ENCODE measurements at regions not wholly inside any gene's neighbourhood (a gene's known extent, or its start where the extent isn't known, plus 50 kb on each side); places are given as distances from the start of the nearest gene placed in this dataset.
"Not testable (repeated sequence)": the region's sequence is repeated elsewhere in the genome, so short reads cannot be mapped to it uniquely, and the experiment has no call there.

- Histone ChIP-seq H3K9me3 (ENCODE audit: low read depth, low read length) (no peaks in the 10 kb centered on the region), H3K36me3 (ENCODE audit: insufficient read depth, low read length) (no peaks in the 10 kb centered on the region), H3K4me3 (no peak overlapping the region), H3K27ac (no peak overlapping the region), H3K9ac (ENCODE audit: insufficient read length) (no peak overlapping the region)
- TF ChIP-seq FOXP2 (optimal IDR thresholded peaks at IDR 0.05; ENCODE audit: control extremely low read depth, extremely low read length, insufficient read depth) (no peak), EZH2 (IDR thresholded peaks at IDR 0.05) (no peak)
- DNase-seq (ENCODE audit: low read depth, low spot score) = no peak
These were observed 67.2 kb upstream of the ARHGAP29 start for GRCh38 chr1:94304553-94304952.

- Histone ChIP-seq H3K36me3 (ENCODE audit: insufficient read depth, low read length) (no peaks in the 10 kb centered on the region), H3K27ac (no peak overlapping the region), H3K9ac (ENCODE audit: insufficient read length) (no peak overlapping the region), H3K4me3 (no peak overlapping the region), H3K9me3 (ENCODE audit: low read depth, low read length) (no peaks in the 10 kb centered on the region)
- TF ChIP-seq FOXP2 (optimal IDR thresholded peaks at IDR 0.05; ENCODE audit: control extremely low read depth, extremely low read length, insufficient read depth) (no peak), POLR2AphosphoS5 (IDR thresholded peaks at IDR 0.05; ENCODE audit: borderline replicate concordance, low read depth, low read length) (no peak), EZH2 (IDR thresholded peaks at IDR 0.05) (no peak)
- no peak for DNase-seq (ENCODE audit: low read depth, low spot score)
These were observed 65.6 kb upstream of the ARHGAP29 start for GRCh38 chr1:94303005-94303404.

GRCh38 chr1:94302497-94302896 is 65.1 kb upstream of the ARHGAP29 start:
- H3K27ac ChIP-seq = no peak overlapping the region
- H3K9me3 ChIP-seq (ENCODE audit: low read depth, low read length) = no peaks in the 10 kb centered on the region
- no peak overlapping the region for H3K4me3 ChIP-seq
- H3K9ac ChIP-seq (ENCODE audit: insufficient read length) = no peak overlapping the region
- TF ChIP-seq FOXP2 (optimal IDR thresholded peaks at IDR 0.05; ENCODE audit: control extremely low read depth, extremely low read length, insufficient read depth) (no peak), EZH2 (IDR thresholded peaks at IDR 0.05) (no peak), POLR2AphosphoS5 (IDR thresholded peaks at IDR 0.05; ENCODE audit: borderline replicate concordance, low read depth, low read length) (no peak)
- no peaks in the 10 kb centered on the region for H3K36me3 ChIP-seq (ENCODE audit: insufficient read depth, low read length)
- DNase-seq (ENCODE audit: low read depth, low spot score) = no peak

- DNase-seq (ENCODE audit: low read depth, low spot score) = no peak
- Histone ChIP-seq H3K36me3 (ENCODE audit: insufficient read depth, low read length) (no peaks in the 10 kb centered on the region), H3K9ac (ENCODE audit: insufficient read length) (no peak overlapping the region), H3K27ac (no peak overlapping the region), H3K9me3 (ENCODE audit: low read depth, low read length) (no peaks in the 10 kb centered on the region), H3K4me3 (no peak overlapping the region)
- TF ChIP-seq FOXP2 (optimal IDR thresholded peaks at IDR 0.05; ENCODE audit: control extremely low read depth, extremely low read length, insufficient read depth) (no peak), POLR2AphosphoS5 (IDR thresholded peaks at IDR 0.05; ENCODE audit: borderline replicate concordance, low read depth, low read length) (no peak), EZH2 (IDR thresholded peaks at IDR 0.05) (no peak)
These were observed 63.8 kb upstream of the ARHGAP29 start for GRCh38 chr1:94301186-94301585.

GRCh38 chr1:94300731-94301130 is 63.3 kb upstream of the ARHGAP29 start:
- H3K9ac ChIP-seq (ENCODE audit: insufficient read length) = no peak overlapping the region
- H3K9me3 ChIP-seq (ENCODE audit: low read depth, low read length) = no peaks in the 10 kb centered on the region
- TF ChIP-seq EZH2 (IDR thresholded peaks at IDR 0.05) = no peak
- H3K27ac ChIP-seq = no peak overlapping the region
- H3K4me3 ChIP-seq = no peak overlapping the region
- no peaks in the 10 kb centered on the region for H3K36me3 ChIP-seq (ENCODE audit: insufficient read depth, low read length)
- DNase-seq (ENCODE audit: low read depth, low spot score) = no peak

GRCh38 chr1:94299627-94300553 is 62.5 kb upstream of the ARHGAP29 start:
- H3K9ac ChIP-seq (ENCODE audit: insufficient read length) = no peak overlapping the region
- no peak for TF ChIP-seq EZH2 (IDR thresholded peaks at IDR 0.05)
- no peak for TF ChIP-seq FOXP2 (optimal IDR thresholded peaks at IDR 0.05; ENCODE audit: control extremely low read depth, extremely low read length, insufficient read depth)
- no peak overlapping the region for H3K4me3 ChIP-seq
- DNase-seq (ENCODE audit: low read depth, low spot score) = no peak
- no peaks in the 10 kb centered on the region for H3K9me3 ChIP-seq (ENCODE audit: low read depth, low read length)
- H3K27ac ChIP-seq = no peak overlapping the region
- no peaks in the 10 kb centered on the region for H3K36me3 ChIP-seq (ENCODE audit: insufficient read depth, low read length)

GRCh38 chr1:94298861-94299260 is 61.5 kb upstream of the ARHGAP29 start:
- Histone ChIP-seq H3K27ac (no peak overlapping the region), H3K9ac (ENCODE audit: insufficient read length) (no peak overlapping the region), H3K4me3 (no peak overlapping the region), H3K9me3 (ENCODE audit: low read depth, low read length) (no peaks in the 10 kb centered on the region), H3K36me3 (ENCODE audit: insufficient read depth, low read length) (no peaks in the 10 kb centered on the region)
- DNase-seq (ENCODE audit: low read depth, low spot score) = no peak
- TF ChIP-seq FOXP2 (optimal IDR thresholded peaks at IDR 0.05; ENCODE audit: control extremely low read depth, extremely low read length, insufficient read depth) (no peak), EZH2 (IDR thresholded peaks at IDR 0.05) (no peak), POLR2AphosphoS5 (IDR thresholded peaks at IDR 0.05; ENCODE audit: borderline replicate concordance, low read depth, low read length) (no peak)

- no peak for TF ChIP-seq FOXP2 (optimal IDR thresholded peaks at IDR 0.05; ENCODE audit: control extremely low read depth, extremely low read length, insufficient read depth)
- Histone ChIP-seq H3K9ac (ENCODE audit: insufficient read length) (no peak overlapping the region), H3K27ac (no peak overlapping the region), H3K36me3 (ENCODE audit: insufficient read depth, low read length) (no peaks in the 10 kb centered on the region), H3K9me3 (ENCODE audit: low read depth, low read length) (no peaks in the 10 kb centered on the region), H3K4me3 (no peak overlapping the region)
- no peak for DNase-seq (ENCODE audit: low read depth, low spot score)
These were observed 58.6 kb upstream of the ARHGAP29 start for GRCh38 chr1:94296018-94296417.

- not testable (repeated sequence) for H3K9me3 ChIP-seq (ENCODE audit: low read depth, low read length); H3K36me3 ChIP-seq (ENCODE audit: insufficient read depth, low read length); H3K27ac ChIP-seq; H3K4me3 ChIP-seq; DNase-seq (ENCODE audit: low read depth, low spot score); H3K9ac ChIP-seq (ENCODE audit: insufficient read length)
These were observed 55.6 kb upstream of the ARHGAP29 start for GRCh38 chr1:94292978-94293377.

GRCh38 chr1:94289244-94289643 is 51.9 kb upstream of the ARHGAP29 start:
- H3K4me3 ChIP-seq; H3K36me3 ChIP-seq (ENCODE audit: insufficient read depth, low read length); H3K9me3 ChIP-seq (ENCODE audit: low read depth, low read length); DNase-seq (ENCODE audit: low read depth, low spot score); H3K9ac ChIP-seq (ENCODE audit: insufficient read length); H3K27ac ChIP-seq: not testable (repeated sequence)

Data from SK-N-MC (cell line).